Islet of Langerhans (tissue), 1 donor: ENCODE measurements at regions not wholly inside any gene's neighbourhood (a gene's known extent, or its start where the extent isn't known, plus 50 kb on each side); places are given as distances from the start of the nearest gene placed in this dataset.
A peak's percentile ranks its signal among the peaks of the same experiment; 100 is the strongest.

Experiments
- FAIRE-seq: peaks from one replicate; lab custom pipeline; 2011; peaks lifted over from hg19 to GRCh38; lab: Jason Lieb, UNC

DNA sequence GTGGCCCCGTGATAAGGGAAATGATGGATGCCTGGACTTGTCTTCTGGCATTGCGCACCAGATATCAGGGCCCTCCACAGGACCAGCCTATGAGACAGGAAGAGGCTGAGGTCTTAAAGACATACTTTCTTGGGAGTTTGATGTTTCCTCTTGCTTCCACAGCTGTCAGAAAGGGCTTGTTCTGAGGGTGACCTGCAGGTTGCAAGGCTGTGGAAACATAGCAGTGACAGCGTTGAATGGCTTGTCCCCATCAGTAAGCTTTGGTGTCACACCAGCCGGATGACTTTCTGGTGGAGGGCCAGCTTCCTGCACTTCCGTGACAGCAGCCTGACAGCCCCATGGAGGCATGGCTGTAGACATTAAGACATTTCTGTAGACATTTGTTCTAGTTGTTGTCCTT lies 143.2 kb downstream of the C9orf152 start:
- FAIRE-seq: no peak

DNA sequence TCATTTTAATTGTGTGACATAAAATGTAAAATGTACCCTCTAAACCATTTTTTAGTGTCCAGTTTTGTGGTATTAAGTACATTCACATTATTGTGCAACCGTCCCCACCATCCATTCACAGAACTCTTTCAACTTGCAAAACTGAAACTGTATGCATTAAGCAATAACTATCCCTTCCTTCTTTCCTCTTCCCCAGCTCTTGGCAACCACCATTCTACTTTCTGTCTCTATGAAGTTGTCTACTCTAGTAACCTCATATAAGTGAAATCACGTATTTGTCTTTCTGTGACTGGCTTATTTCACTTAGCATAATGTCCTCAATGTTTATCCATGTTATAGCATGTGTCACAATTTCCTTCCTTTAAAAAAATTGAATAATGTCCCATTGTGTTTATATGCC lies 142.4 kb downstream of the C9orf152 start:
- no peak for FAIRE-seq

DNA sequence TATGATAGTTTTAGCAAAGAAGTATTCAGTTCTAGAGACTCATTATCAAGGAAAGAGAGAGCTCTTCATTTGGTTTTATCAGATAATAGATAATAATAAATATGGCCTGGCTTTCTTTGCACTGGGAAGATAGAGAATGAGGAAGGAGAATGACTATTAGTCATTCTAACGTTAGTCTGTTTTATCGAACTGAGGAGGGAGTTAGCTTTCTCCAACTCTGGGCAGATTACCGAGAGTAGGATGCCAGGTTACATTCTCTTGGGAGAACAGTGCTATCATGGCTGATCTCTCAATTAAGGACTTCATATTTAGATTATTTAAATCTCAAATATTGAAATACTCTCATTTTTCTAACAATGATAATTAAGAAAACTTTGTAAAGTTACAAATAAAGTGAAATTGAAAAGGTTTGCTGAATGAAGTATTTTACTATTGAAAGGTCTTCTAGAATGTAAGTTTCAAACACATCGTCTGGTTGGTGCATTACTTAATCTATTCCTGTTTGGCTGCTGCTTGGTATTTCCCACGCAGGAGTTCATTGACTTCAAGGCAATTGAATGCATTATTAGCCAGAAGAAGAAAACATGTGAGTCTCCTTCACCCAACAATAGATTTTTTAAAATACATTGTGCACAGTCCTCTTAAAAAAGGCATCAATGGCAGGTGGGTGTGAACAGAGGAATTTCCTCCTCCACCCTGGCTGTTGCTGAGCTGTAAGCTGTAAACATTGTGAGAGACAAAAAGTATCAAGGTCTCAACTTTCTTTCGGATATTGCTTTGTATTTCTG lies 140.8 kb downstream of the C9orf152 start:
- no peak for FAIRE-seq

DNA sequence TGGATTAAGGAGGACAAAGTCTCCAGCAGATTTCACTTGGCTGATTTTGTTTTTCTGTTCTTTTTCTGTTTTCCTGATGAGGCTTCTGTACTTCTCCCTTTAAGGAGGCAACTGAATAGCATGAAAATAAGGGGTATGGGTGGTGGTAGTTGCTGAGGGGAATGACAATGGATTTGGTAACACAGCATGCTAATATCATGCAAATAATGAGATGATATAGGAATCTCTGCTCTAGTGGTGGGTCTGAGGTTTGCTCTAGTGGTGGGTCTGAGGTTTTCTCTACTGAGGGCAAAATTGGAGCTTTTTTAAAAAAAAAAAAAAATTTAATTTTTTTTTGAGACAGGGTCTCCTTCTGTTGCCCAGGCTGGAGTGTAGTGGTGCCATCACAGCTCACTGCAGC lies 139.7 kb downstream of the C9orf152 start:
- FAIRE-seq: no peak

DNA sequence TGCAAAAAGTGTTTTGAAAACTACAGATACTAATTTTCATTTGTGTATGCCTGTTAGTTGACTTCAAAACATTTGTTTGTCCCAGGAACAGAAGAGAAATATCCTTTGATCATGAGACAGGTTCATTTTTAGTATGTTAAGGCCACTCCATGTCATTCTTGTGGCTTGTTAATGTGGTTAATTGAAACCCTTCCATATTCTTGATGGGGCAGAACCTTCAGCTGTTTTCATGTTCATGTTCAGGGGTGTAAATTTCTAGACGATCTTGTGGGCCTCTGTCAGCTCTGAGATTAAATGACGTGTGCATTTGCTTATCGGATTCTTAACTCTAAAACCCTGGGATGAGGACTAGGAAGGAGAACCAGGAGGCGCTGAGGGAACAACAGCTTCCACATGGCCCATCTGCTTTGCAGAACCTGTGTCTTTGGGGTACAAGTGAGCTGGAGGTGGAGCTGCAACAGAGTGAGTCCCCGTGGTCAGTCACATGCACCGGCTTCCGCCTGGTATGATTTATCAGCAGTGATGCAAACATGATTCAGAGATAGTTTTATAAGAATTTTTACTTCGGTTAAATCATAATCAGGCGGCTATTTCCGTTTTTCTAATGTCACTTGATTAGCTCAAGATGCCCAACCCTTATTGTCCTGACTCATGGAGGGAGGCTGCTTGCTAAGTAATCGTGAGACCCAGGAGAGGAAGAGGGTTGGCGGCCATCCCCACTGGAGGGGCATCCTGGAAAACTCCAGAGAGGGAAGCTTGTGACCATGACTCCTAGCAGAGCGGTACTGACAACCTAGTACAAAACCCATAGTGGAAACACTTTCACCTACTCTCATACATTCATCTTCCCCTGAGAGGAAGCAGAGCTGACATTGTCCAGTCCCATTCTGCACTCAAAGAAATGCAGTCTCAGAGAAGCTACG lies 138.4 kb downstream of the C9orf152 start:
- FAIRE-seq: no peak

DNA sequence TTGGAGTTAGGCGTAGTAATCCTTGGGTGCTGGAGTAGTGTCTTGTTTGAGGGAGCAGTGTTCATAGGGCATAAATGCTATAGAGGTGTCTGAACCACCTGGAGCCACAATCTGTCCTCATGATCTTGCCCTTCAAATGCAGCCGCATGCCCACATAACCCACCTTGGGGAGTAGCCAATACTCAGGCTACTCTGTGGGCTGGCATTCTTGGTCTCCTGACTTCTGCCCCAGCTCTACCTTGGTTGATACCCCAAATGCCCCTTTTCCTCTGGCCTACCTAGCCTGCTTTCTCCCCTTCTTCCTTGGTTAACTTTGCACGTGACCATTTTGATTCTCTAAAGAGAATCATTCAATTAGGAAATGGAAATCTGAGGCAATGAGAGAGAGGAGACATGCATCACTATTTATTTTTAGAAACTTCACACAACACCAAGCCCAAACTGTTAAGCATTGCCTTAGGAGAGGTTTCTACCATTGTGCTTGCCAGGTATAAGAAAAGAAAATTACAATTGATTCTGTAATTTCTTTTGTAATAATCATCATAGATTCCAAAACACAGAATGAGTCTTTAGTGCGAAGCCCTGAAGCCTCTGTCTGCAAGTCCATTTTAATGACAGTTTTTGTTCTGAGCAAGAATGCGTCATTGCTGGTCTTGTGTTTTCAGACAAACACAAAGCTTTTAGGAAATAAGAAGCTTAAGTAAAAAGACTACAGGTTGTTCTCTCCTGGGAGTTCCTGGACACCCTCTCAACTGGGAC lies 135.2 kb downstream of the C9orf152 start:
- FAIRE-seq: no peak

DNA sequence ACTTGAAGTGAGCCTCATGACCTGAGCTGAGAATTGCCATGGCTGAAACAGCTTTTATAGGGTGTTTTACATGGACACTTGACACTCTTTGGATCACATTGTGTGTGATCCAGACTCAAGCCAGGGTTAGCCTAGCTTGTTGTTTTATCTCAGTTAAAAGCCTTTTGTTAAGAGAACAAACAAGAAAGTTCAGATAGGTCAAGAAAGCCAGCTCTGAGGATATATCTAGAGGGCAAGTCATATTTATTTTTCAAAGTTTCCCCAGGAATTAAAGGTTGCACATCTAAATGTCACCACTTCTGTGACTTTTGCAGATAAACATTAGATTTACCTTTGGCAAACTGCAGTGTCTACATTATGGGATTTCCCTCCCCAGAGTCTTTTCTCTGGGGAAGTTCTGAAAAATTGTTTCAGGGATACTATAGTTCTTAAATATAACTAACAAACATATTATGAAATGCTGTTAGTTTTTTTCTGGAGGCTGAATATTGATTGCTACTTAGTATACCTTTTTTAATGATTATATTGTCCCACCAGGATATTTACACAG lies 134.5 kb downstream of the C9orf152 start:
- FAIRE-seq: no peak

DNA sequence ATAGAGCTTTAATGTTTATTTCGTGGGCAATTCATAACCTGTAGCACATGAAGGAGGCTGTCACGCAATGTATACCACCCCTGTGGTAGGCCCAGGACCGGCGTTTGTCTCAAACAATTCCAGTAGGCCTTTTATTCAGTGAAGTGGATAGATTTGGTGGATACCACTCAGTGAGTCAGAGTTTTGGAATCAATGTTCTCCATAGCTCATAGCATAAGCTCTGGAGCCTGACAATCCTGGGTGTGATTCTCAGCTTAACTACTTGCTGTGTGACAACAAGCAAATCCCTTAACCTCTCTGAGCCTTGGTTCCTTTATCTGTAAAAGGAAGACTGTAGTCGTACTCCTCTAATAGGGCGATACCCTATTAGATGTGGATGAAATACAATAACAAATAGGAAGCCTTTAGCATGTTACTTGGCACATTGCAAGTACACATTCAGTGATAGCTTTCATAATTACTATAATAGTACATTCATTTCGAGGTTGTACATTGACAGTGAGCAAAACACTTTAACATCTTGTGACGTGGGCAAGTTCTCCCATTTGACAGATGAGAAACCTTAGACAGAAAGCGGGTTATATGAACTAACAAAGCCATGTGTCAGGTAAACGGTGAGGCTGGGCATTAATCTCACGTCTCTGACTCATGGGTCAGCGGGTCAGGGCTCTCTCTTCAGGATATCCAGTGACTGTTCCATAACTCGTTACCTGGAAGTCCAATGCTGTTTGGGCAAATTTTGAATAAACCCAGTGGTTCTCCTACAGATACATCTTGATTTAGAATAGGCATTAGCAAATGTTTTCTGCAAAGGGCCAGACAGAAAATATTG lies 130.8 kb downstream of the C9orf152 start:
- FAIRE-seq: no peak

DNA sequence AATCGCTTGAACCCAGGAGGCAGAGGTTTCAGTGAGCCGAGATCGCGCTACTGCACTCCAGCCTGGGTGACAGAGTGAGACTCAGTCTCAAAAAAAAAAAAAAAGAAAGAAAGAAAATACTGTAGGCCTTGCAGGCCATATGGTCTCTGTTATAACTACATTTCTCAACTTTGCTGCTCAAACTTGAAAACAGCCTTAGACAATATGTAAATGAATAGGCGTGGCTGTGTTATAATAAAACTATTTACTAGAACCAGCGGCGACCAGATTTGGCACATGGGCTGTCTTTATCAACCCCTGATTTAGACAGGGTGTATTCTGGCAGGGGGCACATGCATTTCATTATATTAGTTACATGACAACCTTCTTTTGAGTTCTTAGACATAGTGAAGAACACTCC lies 130.0 kb downstream of the C9orf152 start:
- no peak for FAIRE-seq

DNA sequence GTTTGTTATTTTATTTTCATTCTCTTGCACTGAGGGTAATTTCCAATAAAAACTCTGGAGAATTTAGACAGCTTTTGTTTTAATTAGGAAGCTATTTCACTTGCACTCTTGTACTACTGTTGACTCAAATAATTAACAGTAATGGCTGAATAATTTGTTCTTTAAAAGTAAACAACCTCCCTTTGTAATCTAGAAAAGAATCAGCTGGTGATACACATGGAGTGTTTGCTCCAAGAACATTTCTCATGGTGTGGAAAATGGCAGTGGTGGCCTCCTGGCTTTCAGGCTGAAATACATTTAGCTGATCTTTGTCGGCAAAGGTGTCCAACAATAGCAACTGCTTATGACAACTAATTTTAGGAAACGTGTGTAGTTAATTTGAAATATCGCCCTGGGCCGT lies 129.4 kb downstream of the C9orf152 start:
- peak; percentile 82 for FAIRE-seq

DNA sequence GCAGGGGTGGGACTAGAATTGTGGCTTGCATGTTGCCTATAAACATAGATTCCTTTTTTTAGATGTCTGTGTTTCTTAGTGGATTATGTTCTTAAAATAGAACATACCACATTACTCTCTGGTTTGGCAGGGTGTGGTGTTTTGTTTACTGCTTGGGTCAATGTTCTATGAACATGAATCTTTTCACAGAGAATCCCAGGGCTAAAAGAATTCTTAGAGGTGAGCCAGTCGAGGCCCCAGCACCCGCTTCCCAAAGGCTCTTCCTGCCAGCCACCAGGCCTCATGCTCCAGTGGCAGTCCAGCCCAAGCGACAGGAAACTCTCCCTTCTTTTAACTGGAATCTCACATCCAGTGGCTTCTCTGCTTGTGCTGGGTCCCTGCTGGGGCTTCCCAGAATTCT lies 126.6 kb downstream of the C9orf152 start:
- no peak for FAIRE-seq

DNA sequence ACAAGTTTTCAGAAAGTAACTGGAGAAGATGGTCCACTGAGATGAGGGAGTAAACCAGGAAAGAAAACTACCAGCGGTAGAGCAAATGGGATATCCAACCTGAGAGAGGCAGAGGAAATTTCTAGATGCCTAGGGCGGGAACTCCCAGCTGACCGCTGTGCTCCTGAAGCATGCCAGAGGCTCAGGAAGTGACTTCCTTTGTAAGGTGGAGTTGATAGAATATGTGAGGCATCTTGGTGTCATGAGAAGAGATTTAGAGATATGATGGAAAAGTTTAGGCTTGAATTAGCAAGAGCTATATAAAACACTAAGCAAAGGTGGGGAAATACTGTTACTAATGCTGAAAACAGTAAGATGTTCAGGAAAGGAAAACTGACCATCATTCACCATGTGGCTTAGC lies 124.1 kb downstream of the C9orf152 start:
- no peak for FAIRE-seq

DNA sequence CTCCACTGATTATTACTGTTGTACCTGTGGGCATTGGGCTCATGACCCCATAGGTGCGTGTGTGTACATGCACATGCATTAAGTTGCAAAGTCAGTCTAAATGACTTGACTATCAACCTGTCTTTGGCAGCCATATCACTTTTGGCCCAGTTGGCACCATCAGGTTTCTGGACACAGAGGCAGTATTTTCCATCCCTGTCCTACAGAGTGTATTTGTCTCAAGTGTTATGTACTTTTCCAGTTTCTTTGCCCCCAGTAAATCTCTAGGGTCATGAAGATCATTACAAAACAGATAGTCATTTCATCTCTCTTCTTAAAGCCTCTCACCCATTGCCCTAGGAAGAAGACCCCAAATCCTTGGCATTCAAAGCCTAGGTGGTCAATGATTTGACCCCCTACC lies 121.4 kb downstream of the C9orf152 start:
- FAIRE-seq: no peak

DNA sequence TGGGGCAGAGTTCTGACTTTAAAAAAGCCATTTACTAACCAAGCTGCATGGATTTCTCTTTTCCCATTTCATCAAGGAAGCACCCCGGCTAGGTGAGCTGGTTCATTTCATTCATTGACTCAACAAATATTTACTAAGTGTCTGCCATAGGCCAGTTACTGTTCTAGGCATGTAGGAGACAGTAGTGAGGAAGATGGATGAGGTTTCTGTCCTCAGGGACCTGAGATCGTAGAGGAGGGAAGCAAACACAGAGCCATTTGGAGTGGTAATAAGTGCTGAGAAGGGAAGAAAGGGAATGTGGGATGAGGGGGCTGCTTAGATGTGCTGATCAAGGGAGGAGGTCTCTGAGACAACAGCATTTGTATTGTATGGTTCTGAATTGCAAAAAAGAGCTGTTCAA lies 120.4 kb downstream of the C9orf152 start:
- no peak for FAIRE-seq

DNA sequence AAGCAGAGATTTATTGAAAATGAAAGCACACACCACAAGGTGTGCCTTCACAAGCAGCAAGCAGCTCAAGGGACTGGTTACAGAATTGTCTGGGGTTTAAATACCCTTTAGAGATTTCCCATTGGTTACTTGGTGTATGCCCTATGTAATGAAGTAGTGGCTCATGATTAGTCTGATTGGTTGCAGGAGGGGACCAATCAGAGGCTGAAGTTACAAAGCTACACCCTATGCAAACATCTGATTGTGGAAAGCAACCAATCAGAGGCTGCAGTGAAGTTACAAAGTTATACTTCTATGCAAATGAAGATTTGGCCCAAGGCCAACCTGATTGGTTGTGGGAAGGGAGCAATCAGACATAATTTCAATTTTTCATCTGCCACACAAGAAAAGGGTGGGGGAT lies 119.9 kb downstream of the C9orf152 start:
- FAIRE-seq: no peak

DNA sequence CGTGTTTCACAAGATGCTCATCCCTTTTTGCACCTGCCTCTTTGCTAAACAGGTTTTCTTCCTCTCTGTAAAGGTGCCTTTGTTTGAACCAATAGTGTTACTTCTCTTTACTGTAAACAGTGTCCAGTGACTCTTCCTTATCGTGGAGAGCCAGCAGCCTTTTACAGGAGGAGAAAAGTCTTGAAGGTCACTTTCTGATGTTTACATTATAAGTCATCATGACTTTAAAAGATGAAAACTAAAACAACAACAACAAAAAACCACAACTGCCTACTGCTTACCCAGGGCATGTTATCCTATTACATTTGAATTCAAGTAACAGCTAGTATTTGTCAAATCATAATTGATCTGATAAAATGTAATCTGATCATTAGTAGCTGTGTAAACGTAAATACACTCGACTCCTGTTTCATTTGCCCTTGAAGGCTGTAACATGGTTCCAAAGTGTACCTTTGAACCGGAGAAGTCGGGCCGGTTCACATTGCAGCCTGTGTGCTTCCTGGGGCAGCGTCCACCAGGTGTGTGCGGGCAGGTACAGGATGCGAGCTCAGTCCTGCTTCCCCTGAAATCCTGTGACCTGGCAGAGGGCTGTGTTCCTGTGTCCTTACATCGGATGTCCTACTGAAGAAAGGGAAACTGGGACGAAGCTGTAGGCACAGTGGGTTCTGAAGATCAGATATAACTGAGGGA lies 118.1 kb downstream of the C9orf152 start:
- no peak for FAIRE-seq

DNA sequence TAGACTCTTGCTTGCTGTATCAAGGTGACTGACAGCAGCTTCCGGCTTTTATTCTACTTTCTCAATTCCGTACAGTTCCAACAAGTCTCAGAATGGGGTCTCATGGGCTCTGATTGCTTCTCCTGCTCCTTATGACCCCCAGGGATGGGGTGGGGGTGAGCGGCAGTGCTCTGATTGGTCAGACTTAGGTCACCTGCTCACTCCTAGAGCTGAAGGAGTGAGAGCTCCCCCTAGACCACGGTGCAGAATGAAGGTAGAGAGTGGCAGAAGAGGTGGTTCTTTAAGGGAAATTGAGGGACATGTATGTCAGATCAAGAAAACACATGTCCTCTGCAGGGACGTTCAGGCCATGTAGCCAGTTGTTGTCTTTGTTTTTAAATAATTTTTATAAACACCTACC lies 115.2 kb downstream of the C9orf152 start:
- FAIRE-seq: no peak

DNA sequence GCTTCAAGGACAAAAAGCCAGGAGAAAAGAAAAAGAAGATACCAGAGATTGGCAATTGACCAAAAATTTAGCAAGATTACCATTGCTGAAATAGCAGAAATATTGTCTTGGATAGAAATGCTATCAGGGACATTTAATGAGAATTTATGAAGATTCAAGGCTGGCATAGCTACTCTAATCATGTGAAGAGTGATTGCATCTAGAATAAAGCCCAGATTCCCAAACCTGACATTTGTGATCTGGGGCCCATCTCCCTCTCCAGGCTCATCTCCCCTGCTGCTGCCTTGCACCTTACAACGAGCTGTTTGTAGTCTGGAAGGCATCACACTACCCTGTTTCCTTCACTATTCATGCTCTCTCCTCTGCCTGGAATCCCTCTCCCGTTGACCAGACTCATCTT lies 114.5 kb downstream of the C9orf152 start:
- FAIRE-seq: no peak

DNA sequence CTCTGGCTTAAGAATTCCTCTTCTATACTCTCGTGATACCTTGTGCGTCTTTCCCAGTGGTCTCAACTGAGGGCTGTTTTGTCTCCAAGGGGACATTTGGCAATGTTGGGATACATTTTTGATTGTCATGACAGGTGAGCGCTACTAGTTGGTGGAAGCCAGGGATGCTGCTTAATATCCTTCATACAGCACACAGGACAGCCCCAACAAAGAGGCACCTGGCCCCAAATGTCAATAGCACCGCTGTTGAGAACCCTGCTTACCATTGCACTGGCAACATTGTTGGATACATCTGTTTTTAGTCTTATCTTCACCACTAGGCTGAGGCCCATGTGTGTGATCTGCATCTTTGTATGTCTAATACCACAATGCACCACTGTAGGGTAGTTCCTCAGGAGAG lies 114.1 kb downstream of the C9orf152 start:
- FAIRE-seq: no peak

DNA sequence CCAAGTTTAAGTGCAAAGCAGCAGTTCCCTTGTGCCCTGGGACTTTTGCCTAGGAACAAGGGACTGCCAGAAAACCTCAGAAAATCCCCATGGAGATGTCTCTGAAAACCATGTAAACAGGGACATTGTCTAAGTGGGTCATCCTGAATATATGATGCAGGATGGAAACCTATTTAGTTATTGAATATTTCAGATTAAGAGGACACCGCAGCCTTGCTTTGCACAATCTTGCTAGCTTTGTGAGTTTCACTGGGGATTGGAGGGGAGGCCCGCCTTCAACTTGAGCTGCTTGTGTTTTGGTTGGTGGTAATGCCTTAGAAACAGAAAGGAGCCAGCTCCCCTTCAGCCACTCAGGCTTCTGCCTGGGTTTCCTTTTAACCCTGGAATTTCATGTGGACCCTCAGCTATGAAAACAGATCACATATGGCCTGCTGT lies 112.8 kb downstream of the C9orf152 start:
- FAIRE-seq: no peak

DNA sequence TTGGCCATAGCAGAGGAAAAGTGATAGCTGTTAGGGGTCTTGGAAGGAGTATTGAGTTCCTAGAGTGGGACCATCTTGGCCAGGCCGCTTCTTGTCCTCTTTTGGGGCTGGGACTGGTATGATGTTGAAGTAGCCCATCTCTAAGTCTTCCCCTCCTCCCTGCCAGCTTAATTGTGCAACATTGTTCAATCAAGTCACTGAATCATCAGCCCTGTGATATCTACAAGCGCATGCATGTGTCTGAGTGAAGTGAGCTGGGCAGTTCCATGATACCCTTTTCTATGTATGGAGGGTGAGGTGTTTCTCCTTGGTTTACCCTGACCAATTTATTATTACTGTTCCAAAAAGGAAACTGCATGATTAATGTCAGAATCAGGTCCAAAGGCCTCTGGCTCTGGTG lies 112.2 kb downstream of the C9orf152 start:
- FAIRE-seq: no peak
